HG02610 (cell line): ENCODE measurements at regions not wholly inside any gene's neighbourhood (a gene's known extent, or its start where the extent isn't known, plus 50 kb on each side); places are given as distances from the start of the nearest gene placed in this dataset.
"Not testable (repeated sequence)": the region's sequence is repeated elsewhere in the genome, so short reads cannot be mapped to it uniquely, and the experiment has no call there.

Source experiments
- ATAC-seq: cut with Tn5 transposase; IDR thresholded peaks from one replicate; pipeline ENCODE4 v1.9.1; 2021; ENCODE audit warnings: mild to moderate bottlenecking, moderate library complexity; ENCODE audit not compliant: unreplicated experiment

DNA sequence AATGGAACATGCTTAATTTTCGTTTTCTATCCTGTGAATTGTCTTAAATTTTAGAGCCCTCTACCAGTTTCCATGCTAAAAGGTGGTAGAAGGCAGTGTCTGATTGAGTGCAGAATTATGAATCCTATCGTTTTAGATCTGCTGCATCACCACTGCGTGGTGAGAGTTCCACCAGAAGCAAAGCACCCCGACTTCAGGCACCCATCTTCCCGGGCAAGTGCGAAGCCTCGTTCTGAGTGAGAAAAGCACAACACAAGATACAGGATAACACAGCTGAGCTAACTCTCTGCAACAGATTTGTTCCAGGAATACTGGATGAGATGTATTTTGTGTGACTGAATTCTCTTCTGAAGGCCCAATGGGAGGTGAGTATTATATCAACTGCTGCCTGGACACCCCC, 471.5 kb downstream of the EIPR1 start:
- no peak for ATAC-seq

DNA sequence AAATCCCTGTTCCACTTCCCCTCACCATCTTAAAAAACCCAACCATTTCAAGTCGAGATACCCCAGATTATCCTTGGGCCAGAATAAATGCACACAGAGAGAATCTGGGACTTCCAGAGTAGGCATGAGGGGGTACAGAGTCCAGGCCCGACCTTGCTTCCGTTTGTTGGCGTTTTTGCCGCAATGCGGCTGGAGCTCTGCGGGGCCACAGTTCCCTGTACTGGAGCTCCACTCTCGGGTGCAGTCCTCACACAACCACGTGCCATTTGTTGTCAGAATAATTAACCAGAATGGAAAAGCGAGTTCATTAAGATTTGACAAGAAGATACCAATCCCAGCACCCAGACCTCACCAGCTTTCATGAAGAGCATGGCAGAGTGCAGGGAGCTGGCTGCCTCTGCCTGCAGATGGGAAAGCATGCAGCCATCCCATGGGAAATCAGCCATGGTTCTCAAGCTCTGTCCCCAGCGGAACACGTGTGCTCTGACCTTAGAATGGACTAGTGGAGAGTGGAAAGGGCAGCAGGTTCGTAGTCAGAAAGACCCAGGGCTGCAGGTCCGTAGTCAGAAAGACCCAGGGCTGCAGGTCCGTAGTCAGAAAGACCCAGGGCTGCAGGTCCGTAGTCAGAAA, 472.8 kb downstream of the EIPR1 start:
- ATAC-seq = no peak

DNA sequence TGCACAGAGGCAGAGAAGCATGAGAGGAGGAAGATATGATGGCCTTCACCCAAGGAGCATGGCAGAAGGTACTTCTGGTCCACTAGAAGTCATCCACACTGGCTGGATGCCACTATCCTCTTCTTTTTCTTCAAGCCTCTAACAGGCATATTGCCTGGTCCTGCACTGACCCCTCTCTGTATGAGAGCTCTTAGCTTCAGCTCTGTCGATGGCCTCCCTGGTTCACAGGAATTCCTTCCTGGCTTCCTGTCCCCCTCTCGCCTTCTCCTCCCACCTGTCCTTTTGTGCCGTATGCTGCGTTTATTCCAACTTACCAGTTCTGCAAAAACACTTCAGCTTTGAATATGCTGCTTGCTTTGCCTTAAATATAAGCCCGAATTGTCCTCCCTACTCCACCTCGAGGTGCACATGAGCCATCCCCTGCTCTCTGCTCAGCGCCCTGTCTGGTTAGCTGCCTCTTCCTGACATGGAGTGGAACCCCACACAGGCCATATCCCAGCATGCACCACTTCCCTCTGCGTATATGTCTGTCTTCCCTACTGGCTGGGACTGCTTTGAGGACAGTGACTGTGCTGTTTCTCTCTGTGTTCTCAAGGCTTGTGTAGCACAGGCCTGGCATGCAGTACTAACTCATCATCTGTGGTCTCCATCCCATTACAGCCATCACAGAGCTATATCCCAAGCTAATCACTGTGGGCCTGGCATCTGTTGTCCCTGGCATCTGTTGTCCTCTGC, 474.9 kb downstream of the EIPR1 start:
- no peak for ATAC-seq

DNA sequence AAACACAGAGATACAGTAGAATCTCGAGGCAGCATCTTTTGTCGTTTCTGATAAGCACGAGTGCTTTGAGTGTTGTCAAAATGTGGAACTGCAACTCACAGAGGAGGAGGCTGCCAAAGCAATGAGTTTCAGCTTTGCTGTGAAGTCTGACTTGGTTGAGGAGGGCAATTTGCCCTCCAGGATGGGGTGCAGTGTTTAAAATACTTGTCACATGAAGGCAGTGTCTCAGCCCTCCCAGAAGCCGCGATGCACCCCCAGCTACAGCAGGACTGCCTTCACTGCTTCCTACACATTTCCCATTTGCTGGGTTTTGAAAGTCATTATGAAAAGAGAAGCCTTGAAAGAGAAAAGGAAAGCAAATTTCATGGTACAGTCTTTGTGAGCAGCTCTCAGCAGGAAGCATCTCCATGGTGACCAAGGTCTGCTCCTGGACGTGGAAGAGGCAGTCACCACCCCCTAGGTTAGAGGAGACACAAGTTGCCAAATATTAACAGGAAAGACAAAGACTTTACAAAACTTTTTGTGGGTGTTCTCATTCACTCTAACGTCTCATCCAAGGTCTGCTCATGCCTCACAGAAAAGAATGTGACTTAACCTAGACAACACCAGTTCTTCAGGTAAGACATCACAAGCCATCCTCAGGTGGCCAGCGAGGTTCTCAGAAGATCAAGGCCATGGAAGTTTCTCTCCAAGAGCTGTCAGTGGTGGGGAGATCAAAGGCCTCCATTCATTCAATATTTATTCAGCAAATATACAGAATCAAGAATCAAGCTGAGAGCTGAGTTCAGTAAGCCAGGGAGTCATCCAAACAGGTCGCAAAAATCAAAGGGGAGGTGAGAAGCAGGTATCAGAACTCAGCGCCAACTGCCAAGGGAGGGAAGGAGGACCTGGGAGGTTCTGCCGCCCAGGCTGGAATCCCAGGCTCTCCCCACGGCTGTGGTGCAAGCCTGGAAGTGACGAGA, 476.0 kb downstream of the EIPR1 start:
- peak; percentile 86 for ATAC-seq

DNA sequence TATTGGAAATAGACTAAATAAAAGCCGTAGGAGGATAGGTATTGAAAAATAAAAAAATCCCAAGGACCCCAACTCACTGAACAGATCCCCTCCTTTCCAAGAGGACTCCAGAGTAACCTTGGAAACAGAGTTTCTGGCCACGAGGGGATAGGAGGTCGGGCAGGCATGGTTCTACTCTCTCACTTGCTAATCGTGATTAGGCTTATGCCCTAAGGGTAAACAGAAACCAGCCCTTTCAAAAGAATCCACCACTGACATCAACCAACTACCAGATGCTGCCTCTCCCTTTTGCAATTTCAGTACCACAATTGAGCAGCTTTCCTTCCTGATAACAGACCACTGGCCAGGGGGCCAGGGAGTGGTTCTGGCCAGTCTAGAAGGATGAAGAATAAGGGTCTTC, 477.8 kb downstream of the EIPR1 start:
- no peak for ATAC-seq

DNA sequence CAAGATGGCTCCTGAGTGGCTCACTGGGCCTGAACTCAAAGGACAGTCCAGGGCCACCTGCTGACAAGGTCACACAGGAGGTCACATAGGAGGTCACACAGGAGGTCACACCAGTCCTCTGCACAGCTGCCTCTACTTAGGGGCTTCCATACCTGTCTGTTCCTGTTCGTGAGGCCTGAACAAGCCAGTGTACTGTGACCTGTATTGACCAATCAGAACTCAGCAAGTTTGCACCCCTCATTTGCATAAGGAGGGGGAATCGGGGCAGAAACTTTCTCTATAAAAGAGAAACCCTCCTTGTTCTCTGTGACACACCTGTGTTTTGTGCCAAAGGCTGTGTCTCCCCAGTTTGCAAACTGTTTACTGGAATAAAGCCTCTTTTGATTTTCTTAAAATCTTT, 478.9 kb downstream of the EIPR1 start:
- ATAC-seq = no peak

DNA sequence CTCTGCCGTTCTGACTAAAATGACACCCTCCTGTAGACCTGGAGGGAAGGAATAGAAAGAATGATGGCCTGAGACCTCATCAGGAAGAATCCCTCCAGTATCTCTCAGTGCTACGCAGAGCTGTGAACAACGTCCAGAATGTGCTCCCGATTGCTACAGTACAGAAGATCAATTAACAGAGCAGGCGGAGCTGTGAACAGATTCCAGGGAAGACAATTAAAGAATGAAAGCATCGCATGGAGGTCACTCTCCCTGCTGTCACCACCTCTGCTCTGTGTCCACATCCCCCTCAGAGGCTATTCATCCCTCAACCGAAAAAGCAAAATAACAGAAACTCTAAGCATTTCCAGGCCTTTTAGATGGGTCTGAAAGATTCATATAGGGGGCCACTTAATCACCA, 481.0 kb downstream of the EIPR1 start:
- no peak for ATAC-seq

DNA sequence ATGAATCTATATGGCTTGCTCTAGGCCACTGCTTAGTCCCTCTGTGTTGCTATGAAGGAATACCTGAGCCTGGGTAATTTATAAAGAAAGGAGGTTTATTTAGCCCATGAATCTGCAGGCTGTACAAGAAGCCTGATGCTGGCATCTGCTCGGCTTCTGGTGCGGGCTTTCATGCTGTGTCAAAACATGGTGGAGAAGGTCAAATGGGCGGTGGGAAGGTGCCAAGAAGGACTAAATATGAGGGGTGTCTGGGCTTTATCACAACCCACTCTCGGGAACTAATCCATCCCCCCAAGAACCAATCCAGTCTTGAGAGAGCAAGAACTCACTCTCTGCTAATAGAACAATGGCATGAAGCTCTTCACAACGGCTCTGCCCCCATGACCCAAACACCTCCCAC, 481.6 kb downstream of the EIPR1 start:
- no peak for ATAC-seq

DNA sequence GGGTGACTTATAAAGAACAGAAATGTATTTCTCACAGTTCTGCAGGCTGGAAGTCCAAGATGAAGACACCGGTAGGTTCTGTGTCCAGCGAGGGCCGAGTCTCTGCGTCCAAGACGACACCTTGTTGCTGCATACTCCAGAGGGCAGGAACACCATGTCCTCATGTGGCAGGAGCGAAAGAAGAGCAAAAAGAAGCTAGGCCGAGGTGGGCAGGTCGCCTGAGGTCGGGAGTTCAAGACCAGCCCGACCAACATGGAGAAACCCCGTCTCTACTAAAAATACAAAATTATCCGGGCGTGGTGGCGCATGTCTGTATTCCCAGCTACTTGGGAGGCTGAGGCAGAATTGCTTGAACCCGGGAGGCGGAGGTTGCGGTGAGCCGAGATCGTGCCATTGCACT, 483.6 kb downstream of the EIPR1 start:
- ATAC-seq = not testable (repeated sequence)

DNA sequence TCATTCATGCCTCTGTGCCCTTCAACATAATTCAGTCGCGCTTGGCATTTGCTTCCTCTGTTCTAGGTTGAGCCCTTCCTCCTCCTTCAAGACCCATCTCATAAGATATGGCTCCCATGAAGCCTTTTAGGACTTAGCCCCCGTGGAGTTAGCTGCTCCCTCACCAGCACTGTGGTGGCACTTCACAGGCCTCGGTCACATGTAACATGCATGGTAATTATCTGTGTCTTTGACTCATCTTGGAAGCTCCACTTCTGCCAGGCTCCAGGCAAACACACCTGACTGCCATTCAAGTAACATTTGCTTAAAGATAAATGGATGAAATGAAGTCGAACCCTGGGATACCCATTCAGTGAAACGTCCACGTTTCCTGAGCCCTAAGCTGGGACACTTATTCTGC, 484.7 kb downstream of the EIPR1 start:
- no peak for ATAC-seq

DNA sequence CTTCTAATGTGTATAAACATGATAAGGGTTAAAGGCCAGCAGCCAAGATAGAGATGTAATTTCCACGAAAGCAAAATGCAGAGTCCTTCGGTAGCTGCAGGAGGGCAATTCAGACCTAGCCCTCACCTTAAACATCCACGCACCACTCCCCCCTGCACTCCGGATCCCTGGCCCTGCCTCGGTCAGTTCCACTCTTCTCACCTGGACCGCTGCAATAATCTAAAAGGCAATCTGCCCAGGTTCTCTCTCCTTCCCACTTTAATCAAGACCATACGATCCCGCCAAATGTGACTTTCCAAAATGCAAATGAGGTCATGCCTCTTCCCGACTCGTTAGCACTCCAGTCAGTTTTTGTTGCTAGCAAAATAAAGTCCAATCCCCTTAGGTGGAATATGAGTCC, 485.2 kb downstream of the EIPR1 start:
- ATAC-seq = no peak

DNA sequence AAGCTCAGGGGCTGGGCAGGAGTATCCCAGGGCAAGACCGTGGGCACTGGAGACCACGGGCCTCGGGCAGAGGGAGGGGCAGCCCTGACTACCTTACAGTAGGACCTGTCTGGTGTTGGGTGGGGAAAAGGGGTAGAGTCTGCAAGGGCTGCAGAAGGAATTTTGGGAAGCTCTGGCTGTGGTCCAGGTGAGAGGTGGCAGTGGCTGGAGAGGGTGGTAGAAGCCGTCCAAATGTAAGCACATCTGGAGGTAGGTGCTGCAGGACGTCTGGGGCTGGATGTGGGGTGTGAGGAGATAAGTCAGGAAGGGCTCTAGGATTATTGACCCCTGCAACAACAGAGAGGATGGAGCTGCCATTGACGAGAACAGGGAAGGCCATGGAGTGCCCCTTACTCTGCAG, 486.7 kb downstream of the EIPR1 start:
- peak; percentile 11 for ATAC-seq

DNA sequence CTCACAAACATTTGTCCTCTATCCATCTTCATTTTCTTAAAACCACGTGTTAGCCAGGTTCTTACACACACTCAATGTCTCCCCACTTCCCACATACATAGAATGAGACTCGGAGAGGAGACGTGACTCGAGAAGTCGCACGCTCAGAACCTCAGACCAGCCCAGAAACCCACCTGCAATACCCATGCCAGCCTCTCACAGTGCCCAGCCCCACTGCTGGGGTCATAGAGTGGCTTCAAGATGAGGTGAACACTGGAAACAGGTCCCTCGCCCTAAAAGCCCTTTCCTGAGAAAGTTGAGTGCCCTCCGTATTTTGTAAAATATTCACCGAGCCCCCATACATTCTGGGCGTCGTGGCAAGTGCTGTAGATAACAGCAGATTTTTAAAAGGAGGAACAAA, 487.4 kb downstream of the EIPR1 start:
- ATAC-seq = no peak

DNA sequence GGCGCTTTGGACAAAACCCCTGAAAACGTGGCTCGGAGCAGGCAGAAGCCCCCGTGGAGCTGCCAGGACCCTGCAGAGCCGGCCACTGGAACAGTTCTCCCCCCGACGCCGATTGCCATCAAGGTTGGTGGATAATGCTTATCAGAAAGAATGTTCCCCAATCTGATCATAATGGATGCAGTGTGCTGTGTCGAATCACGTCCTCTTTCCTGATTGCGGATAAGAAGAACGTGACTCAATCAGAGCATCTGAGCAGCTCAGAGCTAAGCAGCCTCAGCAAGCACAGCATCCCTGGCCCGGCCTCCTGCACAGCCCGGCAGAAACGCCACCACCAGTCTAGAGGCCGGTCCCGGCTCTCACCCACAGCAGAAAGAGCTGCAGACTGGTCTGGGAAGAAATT, 488.0 kb downstream of the EIPR1 start:
- ATAC-seq = no peak

DNA sequence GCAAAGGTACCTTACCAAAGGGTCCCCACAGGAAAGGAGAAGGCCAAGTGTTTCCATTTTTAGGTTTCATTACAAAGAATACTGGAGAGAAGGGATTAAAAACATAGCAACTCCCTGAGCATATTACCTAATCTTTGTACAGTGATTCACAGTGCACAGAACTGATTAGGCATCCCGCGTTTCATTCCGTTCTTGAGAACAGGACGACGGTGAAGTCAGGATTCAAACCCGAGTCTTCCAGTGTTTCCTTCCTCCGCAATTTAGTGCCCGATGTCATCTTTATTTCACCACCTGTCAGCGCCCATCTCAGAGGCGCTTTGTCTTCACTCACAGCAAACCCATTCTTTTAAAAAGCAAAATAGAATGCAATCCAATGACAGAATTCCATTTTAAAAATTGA, 488.5 kb downstream of the EIPR1 start:
- no peak for ATAC-seq

DNA sequence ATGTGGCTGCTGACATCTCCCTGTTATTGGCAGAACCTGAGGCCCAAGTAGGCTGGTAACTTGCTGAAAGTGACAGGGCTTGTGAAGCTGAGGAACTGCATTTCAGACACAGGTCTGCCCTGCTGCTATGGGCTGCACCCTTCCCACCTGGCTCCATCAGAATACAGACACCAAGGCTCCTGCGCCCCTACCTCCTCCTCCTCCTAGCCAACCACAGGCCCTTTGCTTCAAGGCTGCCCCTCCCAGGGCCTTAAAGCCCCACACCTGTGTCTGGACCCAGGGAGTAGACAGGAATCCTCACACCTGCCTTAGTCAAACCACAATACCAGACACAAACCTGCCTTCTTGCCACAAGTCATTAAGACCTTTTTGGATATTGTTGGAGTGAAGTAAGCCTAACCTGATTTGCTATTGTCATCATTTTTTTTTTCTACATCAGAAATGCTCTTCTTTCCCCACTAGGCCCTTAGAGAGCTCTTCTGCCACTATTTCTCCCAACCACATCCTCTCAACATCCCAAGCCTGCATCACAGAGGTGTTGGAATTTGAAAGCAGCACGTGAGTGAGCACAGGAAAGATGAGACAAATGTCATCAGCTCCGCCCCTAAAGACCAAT, 489.7 kb downstream of the EIPR1 start:
- no peak for ATAC-seq

DNA sequence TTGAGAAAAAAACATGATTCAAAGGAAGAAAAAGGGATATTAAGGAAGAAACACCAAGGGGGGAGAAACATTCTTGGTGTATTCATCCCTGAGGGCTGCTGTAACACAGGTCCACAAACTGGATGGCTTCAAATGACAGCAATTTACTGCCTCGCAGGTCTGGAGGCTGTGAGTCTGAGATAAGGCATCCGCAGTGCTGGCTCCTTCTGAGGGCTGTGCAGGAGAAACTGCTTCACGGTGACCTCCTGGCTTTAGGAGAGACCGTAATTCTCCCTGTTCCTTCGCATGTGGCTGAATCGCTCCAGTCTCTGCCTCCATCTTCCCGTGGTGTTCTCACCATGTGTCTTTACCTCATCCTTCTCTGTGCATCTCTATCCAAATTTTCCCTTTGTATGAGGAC, 490.7 kb downstream of the EIPR1 start:
- ATAC-seq = no peak

DNA sequence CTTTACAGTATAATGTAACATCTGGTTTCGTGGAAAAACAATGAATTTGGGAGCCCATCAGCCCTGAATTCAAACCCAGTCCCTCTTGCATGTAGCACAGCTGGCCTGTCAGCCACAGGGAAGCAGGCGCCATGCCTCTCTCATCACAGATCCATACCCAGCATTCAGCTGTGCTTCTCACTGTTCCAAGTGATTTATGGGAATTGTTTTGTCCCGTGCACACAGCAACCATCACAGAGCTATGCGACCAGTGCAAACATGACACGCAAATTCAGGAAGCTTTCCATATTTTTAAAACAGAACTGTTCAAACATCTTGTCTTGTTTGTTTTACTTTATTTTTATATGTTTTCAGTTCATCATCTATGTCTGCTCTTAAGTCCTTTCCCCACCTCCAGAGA, 496.1 kb downstream of the EIPR1 start:
- no peak for ATAC-seq

DNA sequence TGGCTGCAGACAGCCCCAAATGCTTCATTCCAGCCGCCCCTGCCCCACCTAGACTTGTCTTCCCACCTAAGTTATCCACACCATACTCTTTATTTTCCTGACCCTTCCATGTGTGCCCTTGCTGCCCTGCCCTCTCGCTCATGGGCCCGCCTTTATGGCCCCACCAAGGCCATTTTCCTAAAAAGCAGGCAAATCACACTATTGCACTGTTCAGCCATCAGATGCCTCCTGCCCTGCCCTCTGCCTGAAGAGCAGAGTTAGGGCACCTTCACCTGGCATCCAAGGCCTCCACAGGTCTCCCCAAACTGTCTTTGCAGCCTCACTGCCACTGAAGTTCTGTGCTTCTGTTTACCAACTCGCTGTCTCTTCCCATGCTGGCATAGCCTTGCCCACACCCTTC, 496.7 kb downstream of the EIPR1 start:
- ATAC-seq = no peak

DNA sequence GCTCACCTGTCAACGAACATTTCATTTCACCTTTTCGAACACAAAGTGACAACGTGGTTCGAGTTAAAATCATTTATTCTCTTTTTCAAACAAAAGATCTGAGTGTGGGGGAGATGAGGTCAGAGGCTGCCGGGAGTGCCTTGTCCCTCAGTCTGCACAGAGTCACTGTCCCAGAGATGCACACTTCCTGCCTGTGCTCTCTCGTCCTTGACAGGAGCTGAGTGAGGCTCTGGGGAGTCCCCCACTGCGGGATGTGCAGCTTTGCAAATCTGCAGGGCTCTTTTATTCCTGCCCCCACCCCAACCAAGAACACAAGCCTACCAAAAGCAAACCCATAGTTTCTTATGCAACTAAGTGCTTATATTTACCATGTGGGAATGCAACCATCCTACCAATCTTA, 497.8 kb downstream of the EIPR1 start:
- peak; percentile 100 for ATAC-seq

DNA sequence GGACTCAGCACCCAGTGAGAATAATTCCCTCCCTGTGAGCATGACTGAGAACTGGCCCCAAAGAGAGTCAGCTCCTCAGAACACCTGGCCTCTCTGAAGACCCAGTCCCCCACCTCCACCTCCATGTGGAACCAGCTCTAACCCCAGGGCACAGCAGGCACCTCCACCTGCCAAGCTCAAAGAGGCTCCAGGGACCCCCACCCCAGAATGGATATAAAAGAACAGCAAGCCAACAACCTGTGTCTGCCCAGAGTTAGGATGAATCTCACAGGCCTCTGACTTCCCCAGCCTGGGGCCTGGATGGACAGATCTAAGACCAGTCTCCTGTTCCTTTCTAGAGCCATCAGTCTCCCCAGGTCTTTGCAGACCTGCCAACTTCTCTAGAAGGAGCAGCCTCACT, 498.5 kb downstream of the EIPR1 start:
- no peak for ATAC-seq
